Transverse colon (tissue), 3 donors: ENCODE measurements at regions not wholly inside any gene's neighbourhood (a gene's known extent, or its start where the extent isn't known, plus 50 kb on each side); places are given as distances from the start of the nearest gene placed in this dataset.
"Not testable (repeated sequence)": the region's sequence is repeated elsewhere in the genome, so short reads cannot be mapped to it uniquely, and the experiment has no call there.

Experiments used
- CTCF ChIP-seq, 5 experiments: fragments of 200-600 bp in 3 of 5; fragments of 450-650 bp in 2 of 5; sonication (generic) in 3 of 5; IDR thresholded peaks; 1 replicate in 2 of 5; 2 replicates in 3 of 5; pipeline ENCODE4 v1.5.1; 2016 to 2017; ENCODE audit warnings: antibody characterized with exemption in 5 of 5, inconsistent platforms in 3 of 5, mild to moderate bottlenecking in 2 of 5, moderate library complexity in 1 of 5
- EP300 ChIP-seq: sonication (generic); formaldehyde crosslinking; IDR thresholded peaks from one replicate; pipeline ENCODE4 v1.6.1; 2017; ENCODE audit warnings: antibody characterized with exemption, low read depth

DNA sequence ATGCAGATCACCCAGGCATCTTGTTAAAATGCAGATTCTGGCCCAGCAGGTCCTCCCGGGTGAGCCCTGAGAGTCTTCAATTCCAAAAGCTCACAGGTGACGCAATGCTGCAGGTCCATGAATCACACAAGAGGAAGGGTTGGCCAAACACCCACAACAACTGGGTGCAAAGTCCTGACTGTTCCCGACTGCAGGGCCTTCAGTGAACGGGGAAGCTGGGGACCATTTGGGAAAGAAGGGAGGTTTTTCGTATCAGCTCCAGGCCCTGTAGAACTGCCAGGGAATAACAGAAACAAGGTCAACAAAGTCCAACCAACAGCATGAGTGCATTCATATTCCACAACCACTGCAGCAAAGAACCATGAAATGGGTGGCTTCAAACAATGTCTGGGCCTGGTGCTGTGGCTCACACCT lies 106.1 kb upstream of the ROPN1B start:
- TF ChIP-seq CTCF (IDR thresholded peaks at IDR 0.05); EP300: not testable (repeated sequence)
